Panc1 (cell line): ENCODE measurements at regions not wholly inside any gene's neighbourhood (a gene's known extent, or its start where the extent isn't known, plus 50 kb on each side); places are given as distances from the start of the nearest gene placed in this dataset.
"Not testable (repeated sequence)": the region's sequence is repeated elsewhere in the genome, so short reads cannot be mapped to it uniquely, and the experiment has no call there.

Experiments
- ATAC-seq: fragments of 200-7000 bp; cut with Tn5 transposase; 2 replicates; pipeline ENCODE4 v1.9.1; 2020; ENCODE audit warnings: mild to moderate bottlenecking, moderate library complexity
- BruUV-seq: library from RNA; stranded (reverse); fragments of 400-500 nt; replicated peaks from 2 replicates; lab custom pipeline; 2021; lab: Mats Ljungman, UMichigan
- CTCF ChIA-PET: fragments of 300-600 bp; sonication (Branson Sonifier 250); formaldehyde crosslinking; loops from one replicate; lab custom pipeline; 2022; ENCODE audit warnings: antibody characterized with exemption; lab: Charles Lee
- POLR2A ChIA-PET: fragments of 300-600 bp; sonication (Branson Sonifier 250); formaldehyde crosslinking; loops from one replicate; lab custom pipeline; 2022; ENCODE audit warnings: antibody characterized with exemption; lab: Charles Lee
- DNase-seq: peaks from one replicate; pipeline ENCODE4 v3.0.0-alpha.2; 2010; ENCODE audit warnings: low read depth, low spot score
- H3K27ac ChIP-seq: 2 replicates; pipeline ENCODE4 v1.5.1; 2011; ENCODE audit warnings: mild to moderate bottlenecking, low read length, inconsistent platforms
- H3K27me3 ChIP-seq: fragments of 200-500 bp; sonication (Bioruptor generic); 2 replicates; pipeline ENCODE4 v1.6.0; 2014; ENCODE audit warnings: low read length, inconsistent platforms; ENCODE audit not compliant: control insufficient read depth, insufficient read depth
- H3K36me3 ChIP-seq: fragments of 200-500 bp; sonication (Bioruptor generic); 2 replicates; pipeline ENCODE4 v1.5.1; 2014; ENCODE audit warnings: inconsistent platforms, mild to moderate bottlenecking, low read length, moderate library complexity; ENCODE audit not compliant: control insufficient read depth, insufficient read depth
- H3K4me1 ChIP-seq: 2 replicates; pipeline ENCODE4 v1.5.1; 2011; ENCODE audit warnings: inconsistent platforms, mild to moderate bottlenecking, low read length, moderate library complexity; ENCODE audit not compliant: control insufficient read depth, insufficient read depth
- H3K4me3 ChIP-seq, 2 experiments: 2 replicates each; pipeline ENCODE4 v1.5.1; 2011 to 2012; ENCODE audit warnings: low read depth in 2 of 2, low read length in 2 of 2, mild to moderate bottlenecking in 2 of 2, inconsistent platforms in 1 of 2, moderate library complexity in 1 of 2
- H3K9me3 ChIP-seq: fragments of 200-500 bp; sonication (Bioruptor generic); 2 replicates; pipeline ENCODE4 v1.5.1; 2014; ENCODE audit warnings: low read depth, mild to moderate bottlenecking, inconsistent platforms, low read length, moderate library complexity; ENCODE audit not compliant: control insufficient read depth, insufficient read depth
- CTCF ChIP-seq: fragments of 450-650 bp; IDR thresholded peaks from 2 replicates; pipeline ENCODE4 v1.5.1; 2017; ENCODE audit warnings: mild to moderate bottlenecking
- POLR2AphosphoS5 ChIP-seq: IDR thresholded peaks from 2 replicates; pipeline ENCODE4 v1.6.1; 2012; ENCODE audit warnings: mild to moderate bottlenecking, low read depth, low read length, moderate library complexity
- REST ChIP-seq, 2 experiments: IDR thresholded peaks; 2 replicates each; pipeline ENCODE4 v1.6.1; 2011 to 2012; ENCODE audit warnings: low read depth in 2 of 2, control low read depth in 1 of 2, low read length in 1 of 2, mild to moderate bottlenecking in 1 of 2, moderate library complexity in 1 of 2; ENCODE audit not compliant: insufficient read depth in 1 of 2
- SIN3A ChIP-seq: IDR thresholded peaks from 2 replicates; pipeline ENCODE4 v1.6.1; 2012; ENCODE audit warnings: low read depth, mild to moderate bottlenecking, low read length, moderate library complexity, borderline replicate concordance; ENCODE audit not compliant: insufficient read depth
- TCF7L2 ChIP-seq: IDR thresholded peaks from 2 replicates; pipeline ENCODE4 v1.6.1; 2011; ENCODE audit warnings: mild to moderate bottlenecking, low read depth, low read length, inconsistent platforms
- in situ Hi-C: cut with HindIII; loops from 2 replicates; pipeline ENCODE4 v1.10.0; 2016; ENCODE audit warnings: low sequenced_read_pairs, low pct_unique_long_range_greater_than_20kb
- intact Hi-C: fragments of 100-400 bp; cut with micrococcal nuclease; formaldehyde crosslinking; loops from one replicate; pipeline ENCODE4 v1.10.0; 2022; ENCODE audit not compliant: unreplicated experiment

GRCh38 chr9:108743416-108743815, 112.4 kb downstream of the ACTL7B start:
- in situ Hi-C loops (no loop called here), intact Hi-C loops (no loop called here)
- no TSS peak for BruUV-seq
- Histone ChIP-seq H3K27me3 (no peaks in the 10 kb centered on the region), H3K4me3 (no peak overlapping the region), H3K9me3 (no peaks in the 10 kb centered on the region), H3K4me1 (no peaks in the 10 kb centered on the region), H3K27ac (no peak overlapping the region), H3K36me3 (no peaks in the 10 kb centered on the region)
- POLR2A ChIA-PET: no interaction called here
- no peak for DNase-seq
- CTCF ChIA-PET: no interaction called here
- ATAC-seq: no peak
- no peak for TF ChIP-seq TCF7L2
- TF ChIP-seq REST (IDR thresholded peaks at IDR 0.05; ENCODE audit: insufficient read depth in 1 of 2, low read depth in 2 of 2, low read length in 1 of 2): no peak
- no peak for TF ChIP-seq SIN3A
- TF ChIP-seq CTCF: no peak
- no peak for TF ChIP-seq POLR2AphosphoS5

- no peaks in the 10 kb centered on the region for H3K36me3 ChIP-seq
- no peaks in the 10 kb centered on the region for H3K9me3 ChIP-seq
- no peaks in the 10 kb centered on the region for H3K4me1 ChIP-seq
- in situ Hi-C loops: no loop called here
- TF ChIP-seq SIN3A: no peak
- no peak for TF ChIP-seq TCF7L2
- no peak for TF ChIP-seq POLR2AphosphoS5
- TF ChIP-seq REST (IDR thresholded peaks at IDR 0.05; ENCODE audit: insufficient read depth in 1 of 2, low read depth in 2 of 2, low read length in 1 of 2): no peak
- no peak for TF ChIP-seq CTCF
- no peak for DNase-seq
- no peak overlapping the region for H3K4me3 ChIP-seq
- POLR2A ChIA-PET: no interaction called here
- no peaks in the 10 kb centered on the region for H3K27me3 ChIP-seq
- BruUV-seq: no TSS peak
- no peak overlapping the region for H3K27ac ChIP-seq
- ATAC-seq: no peak
- intact Hi-C loops: no loop called here
- CTCF ChIA-PET: no interaction called here
Measured at GRCh38 chr9:108742191-108742590, 113.6 kb downstream of the ACTL7B start.

- in situ Hi-C loops: not testable (repeated sequence)
Measured at GRCh38 chr9:108731292-108731691, 124.5 kb downstream of the ACTL7B start.

More at GRCh38 chr9:108731292-108731691, 124.5 kb downstream of the ACTL7B start:
- H3K36me3 ChIP-seq, H3K4me1 ChIP-seq, intact Hi-C loops, H3K27me3 ChIP-seq, H3K9me3 ChIP-seq, ATAC-seq, CTCF ChIA-PET, H3K27ac ChIP-seq, H3K4me3 ChIP-seq, DNase-seq, BruUV-seq, POLR2A ChIA-PET: not testable (repeated sequence)
